ENCODE measurements at regions not wholly inside any gene's neighbourhood (a gene's known extent, or its start where the extent isn't known, plus 50 kb on each side); places are given as distances from the start of the nearest gene placed in this dataset.

DNA sequence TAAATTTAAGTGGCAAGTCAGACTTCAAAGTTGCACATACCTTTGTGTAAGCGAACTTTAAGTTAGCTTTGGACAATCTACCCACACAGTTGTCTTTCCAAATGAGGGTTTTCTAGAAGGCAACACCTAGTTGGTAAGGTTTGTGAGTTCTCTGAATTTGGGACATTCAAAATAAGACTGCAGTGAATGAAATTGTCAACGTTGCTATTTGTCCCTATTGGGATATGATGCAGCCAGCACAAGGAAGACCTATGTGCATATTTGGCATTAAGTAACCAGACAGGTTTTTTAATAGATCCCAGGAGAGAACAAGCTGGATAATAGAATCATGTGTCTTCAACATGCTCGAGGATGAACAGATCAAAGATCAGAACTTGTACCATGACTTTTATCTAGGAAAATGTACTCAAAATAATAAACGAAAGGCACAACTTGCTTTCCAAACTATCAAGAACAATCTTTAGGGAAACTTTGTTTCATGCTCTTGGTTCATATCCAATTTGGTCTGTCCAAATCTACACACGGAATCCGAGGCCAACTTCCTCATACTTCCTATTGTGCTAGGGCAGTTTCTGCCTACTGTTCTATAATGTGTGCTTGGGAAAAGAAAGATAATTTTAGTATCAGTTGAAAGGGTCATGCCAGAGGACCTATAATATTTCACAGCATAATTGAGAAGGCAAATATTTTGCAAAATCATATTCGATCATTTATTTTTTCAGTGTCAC is 284.2 kb upstream of the SOX5 start (continued):
- no peak for TF ChIP-seq NR2C2 (CRISPR knock-in tag; IDR thresholded peaks at IDR 0.05)
- no peak for TF ChIP-seq IRF2 (CRISPR knock-in tag; IDR thresholded peaks at IDR 0.05; ENCODE audit: borderline replicate concordance, low read depth)
- no peak for TF ChIP-seq ZNF532 (CRISPR knock-in tag; IDR thresholded peaks at IDR 0.05; ENCODE audit: borderline replicate concordance)

GRCh38 chr12:24232531-24232930 is 283.1 kb upstream of the SOX5 start:
- POLR2A ChIA-PET, result no interaction called here
- DNase-seq (ENCODE audit: low spot score) (no peak), ATAC-seq (no peak)
- CTCF ChIA-PET, result no interaction called here
- H3K27ac Mint-ChIP-seq, result no peak overlapping the region; the same call in 1 of the 2 replicates
- peaks cover 4% of the 10 kb centered on the region; the same call in 1 of the 2 replicates for H3K9me3 Mint-ChIP-seq
- no peaks in the 10 kb centered on the region for H3K27me3 Mint-ChIP-seq (ENCODE audit: low read depth)
- no peak overlapping the region for H3K4me3 Mint-ChIP-seq
- H3K36me3 Mint-ChIP-seq, result no peaks in the 10 kb centered on the region
- peaks cover 42% of the 10 kb centered on the region for H3K4me1 Mint-ChIP-seq
- no peak for TF ChIP-seq NR3C1 (CRISPR knock-in tag; conservative IDR thresholded peaks at IDR 0.05; ENCODE audit: low read depth)
- TF ChIP-seq ZNF671 (CRISPR knock-in tag; IDR thresholded peaks at IDR 0.05), result no peak
- TF ChIP-seq SMAD3 (CRISPR knock-in tag; IDR thresholded peaks at IDR 0.05; ENCODE audit: borderline replicate concordance), result no peak
- TF ChIP-seq, protein P1, sequence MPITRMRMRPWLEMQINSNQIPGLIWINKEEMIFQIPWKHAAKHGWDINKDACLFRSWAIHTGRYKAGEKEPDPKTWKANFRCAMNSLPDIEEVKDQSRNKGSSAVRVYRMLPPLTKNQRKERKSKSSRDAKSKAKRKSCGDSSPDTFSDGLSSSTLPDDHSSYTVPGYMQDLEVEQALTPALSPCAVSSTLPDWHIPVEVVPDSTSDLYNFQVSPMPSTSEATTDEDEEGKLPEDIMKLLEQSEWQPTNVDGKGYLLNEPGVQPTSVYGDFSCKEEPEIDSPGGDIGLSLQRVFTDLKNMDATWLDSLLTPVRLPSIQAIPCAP (CRISPR knock-in tag; IDR thresholded peaks at IDR 0.05), result no peak
- TF ChIP-seq, protein P2, sequence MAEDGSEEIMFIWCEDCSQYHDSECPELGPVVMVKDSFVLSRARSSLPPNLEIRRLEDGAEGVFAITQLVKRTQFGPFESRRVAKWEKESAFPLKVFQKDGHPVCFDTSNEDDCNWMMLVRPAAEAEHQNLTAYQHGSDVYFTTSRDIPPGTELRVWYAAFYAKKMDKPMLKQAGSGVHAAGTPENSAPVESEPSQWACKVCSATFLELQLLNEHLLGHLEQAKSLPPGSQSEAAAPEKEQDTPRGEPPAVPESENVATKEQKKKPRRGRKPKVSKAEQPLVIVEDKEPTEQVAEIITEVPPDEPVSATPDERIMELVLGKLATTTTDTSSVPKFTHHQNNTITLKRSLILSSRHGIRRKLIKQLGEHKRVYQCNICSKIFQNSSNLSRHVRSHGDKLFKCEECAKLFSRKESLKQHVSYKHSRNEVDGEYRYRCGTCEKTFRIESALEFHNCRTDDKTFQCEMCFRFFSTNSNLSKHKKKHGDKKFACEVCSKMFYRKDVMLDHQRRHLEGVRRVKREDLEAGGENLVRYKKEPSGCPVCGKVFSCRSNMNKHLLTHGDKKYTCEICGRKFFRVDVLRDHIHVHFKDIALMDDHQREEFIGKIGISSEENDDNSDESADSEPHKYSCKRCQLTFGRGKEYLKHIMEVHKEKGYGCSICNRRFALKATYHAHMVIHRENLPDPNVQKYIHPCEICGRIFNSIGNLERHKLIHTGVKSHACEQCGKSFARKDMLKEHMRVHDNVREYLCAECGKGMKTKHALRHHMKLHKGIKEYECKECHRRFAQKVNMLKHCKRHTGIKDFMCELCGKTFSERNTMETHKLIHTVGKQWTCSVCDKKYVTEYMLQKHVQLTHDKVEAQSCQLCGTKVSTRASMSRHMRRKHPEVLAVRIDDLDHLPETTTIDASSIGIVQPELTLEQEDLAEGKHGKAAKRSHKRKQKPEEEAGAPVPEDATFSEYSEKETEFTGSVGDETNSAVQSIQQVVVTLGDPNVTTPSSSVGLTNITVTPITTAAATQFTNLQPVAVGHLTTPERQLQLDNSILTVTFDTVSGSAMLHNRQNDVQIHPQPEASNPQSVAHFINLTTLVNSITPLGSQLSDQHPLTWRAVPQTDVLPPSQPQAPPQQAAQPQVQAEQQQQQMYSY (CRISPR knock-in tag; IDR thresholded peaks at IDR 0.05), result no peak
- TF ChIP-seq, protein P3, sequence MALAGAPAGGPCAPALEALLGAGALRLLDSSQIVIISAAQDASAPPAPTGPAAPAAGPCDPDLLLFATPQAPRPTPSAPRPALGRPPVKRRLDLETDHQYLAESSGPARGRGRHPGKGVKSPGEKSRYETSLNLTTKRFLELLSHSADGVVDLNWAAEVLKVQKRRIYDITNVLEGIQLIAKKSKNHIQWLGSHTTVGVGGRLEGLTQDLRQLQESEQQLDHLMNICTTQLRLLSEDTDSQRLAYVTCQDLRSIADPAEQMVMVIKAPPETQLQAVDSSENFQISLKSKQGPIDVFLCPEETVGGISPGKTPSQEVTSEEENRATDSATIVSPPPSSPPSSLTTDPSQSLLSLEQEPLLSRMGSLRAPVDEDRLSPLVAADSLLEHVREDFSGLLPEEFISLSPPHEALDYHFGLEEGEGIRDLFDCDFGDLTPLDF (CRISPR knock-in tag; IDR thresholded peaks at IDR 0.05), result no peak
- no peak for TF ChIP-seq PRRX2 (CRISPR knock-in tag; IDR thresholded peaks at IDR 0.05)
- no peak for TF ChIP-seq E2F5 (CRISPR knock-in tag; IDR thresholded peaks at IDR 0.05)

GRCh38 chr12:24231298-24231697 is 281.8 kb upstream of the SOX5 start:
- Mint-ChIP-seq H3K9me3 (peaks cover 4% of the 10 kb centered on the region; the same call in 1 of the 2 replicates), H3K27ac (no peak overlapping the region), H3K4me1 (peaks cover 49% of the 10 kb centered on the region), H3K36me3 (no peaks in the 10 kb centered on the region), H3K27me3 (ENCODE audit: low read depth) (no peaks in the 10 kb centered on the region), H3K4me3 (no peak overlapping the region)
- CTCF ChIA-PET, result no interaction called here
- DNase-seq (ENCODE audit: low spot score), result no peak
- POLR2A ChIA-PET, result no interaction called here
- no peak for ATAC-seq
- TF ChIP-seq NR1H2 (CRISPR knock-in tag; IDR thresholded peaks at IDR 0.05) (no peak), ZNF232 (CRISPR knock-in tag; IDR thresholded peaks at IDR 0.05) (no peak), NFATC4 (CRISPR knock-in tag; IDR thresholded peaks at IDR 0.05) (no peak), NFYB (CRISPR knock-in tag; conservative IDR thresholded peaks at IDR 0.05; ENCODE audit: low read depth) (no peak), FOXP1 (CRISPR knock-in tag; IDR thresholded peaks at IDR 0.05; ENCODE audit: borderline replicate concordance) (no peak), RELA (CRISPR knock-in tag; IDR thresholded peaks at IDR 0.05; ENCODE audit: borderline replicate concordance) (no peak), ZNF263 (CRISPR knock-in tag; IDR thresholded peaks at IDR 0.05; ENCODE audit: low read depth) (no peak), ZNF512 (CRISPR knock-in tag; IDR thresholded peaks at IDR 0.05; ENCODE audit: borderline replicate concordance) (no peak)

Measured in WTC11 (cell line).